IMR-90 (cell line): ENCODE measurements at regions not wholly inside any gene's neighbourhood (a gene's known extent, or its start where the extent isn't known, plus 50 kb on each side); places are given as distances from the start of the nearest gene placed in this dataset.

Experiments used
- CTCF ChIP-seq: conservative IDR thresholded peaks from 2 replicates; pipeline ENCODE4 v1.5.1; 2012; ENCODE audit warnings: mild to moderate bottlenecking, low read depth, low read length, improper control_type of control experiment
- ELK1 ChIP-seq: fragments of 150-350 bp; IDR thresholded peaks from 2 replicates; pipeline ENCODE4 v1.6.1; 2016; ENCODE audit warnings: low read depth, mild to moderate bottlenecking, low read length, moderate library complexity, borderline replicate concordance
- MAZ ChIP-seq: IDR thresholded peaks from 2 replicates; pipeline ENCODE4 v1.6.1; 2012; ENCODE audit warnings: low read depth, mild to moderate bottlenecking, low read length, improper control_type of control experiment, moderate library complexity, borderline replicate concordance
- POLR2A ChIP-seq: IDR thresholded peaks from 2 replicates; pipeline ENCODE4 v1.6.1; 2012; ENCODE audit warnings: mild to moderate bottlenecking, low read depth, low read length
- USF2 ChIP-seq: fragments of 150-350 bp; IDR thresholded peaks from 2 replicates; pipeline ENCODE4 v1.6.1; 2017; ENCODE audit warnings: mild to moderate bottlenecking, antibody characterized with exemption, low read length, low read depth

- TF ChIP-seq CTCF (no peak), POLR2A (no peak), ELK1 (no peak), MAZ (no peak), USF2 (no peak)
These were observed 234.2 kb upstream of the FOXQ1 start for GRCh38 chr6:1077478-1078416.
